Esophagus muscularis mucosa (tissue), 4 donors: ENCODE measurements at regions not wholly inside any gene's neighbourhood (a gene's known extent, or its start where the extent isn't known, plus 50 kb on each side); places are given as distances from the start of the nearest gene placed in this dataset.

Experiments used
- DNase-seq: peaks from one replicate; pipeline ENCODE4 v3.0.0-alpha.2; 2017; ENCODE audit errors: extremely low spot score
- H3K27ac ChIP-seq, 4 donors: fragments of 200-600 bp; sonication (generic); replicated peaks in 1 of 4; 1 replicate in 3 of 4; 2 replicates in 1 of 4; pipeline ENCODE4 v1.5.1; 2016 to 2019; ENCODE audit warnings: mild to moderate bottlenecking in 1 of 4
- H3K27me3 ChIP-seq, 4 donors: fragments of 200-600 bp; sonication (generic); one replicate each; pipeline versions ENCODE4 v1.5.1 to v1.6.0; 2016 to 2019
- H3K36me3 ChIP-seq, 4 donors: fragments of 200-600 bp; sonication (generic); one replicate each; pipeline ENCODE4 v1.5.1; 2016 to 2019
- H3K4me1 ChIP-seq, 4 donors: fragments of 200-600 bp; sonication (generic); one replicate each; pipeline ENCODE4 v1.5.1; 2016 to 2019
- H3K4me3 ChIP-seq, 4 donors: fragments of 200-600 bp; sonication (generic); 1 replicate in 2 of 4; 2 replicates in 2 of 4; pipeline ENCODE4 v1.5.1; 2016 to 2019; ENCODE audit warnings: mild to moderate bottlenecking in 4 of 4, moderate library complexity in 1 of 4
- H3K9me3 ChIP-seq, 4 donors: fragments of 200-600 bp; sonication (generic); 1 replicate in 3 of 4; 2 replicates in 1 of 4; pipeline ENCODE4 v1.5.1; 2016 to 2019
- CTCF ChIP-seq, 3 experiments: fragments of 200-600 bp in 2 of 3; fragments of 450-650 bp in 1 of 3; sonication (generic) in 2 of 3; IDR thresholded peaks; one replicate each; pipeline ENCODE4 v1.5.1; 2017 to 2019; ENCODE audit warnings: antibody characterized with exemption in 3 of 3, mild to moderate bottlenecking in 2 of 3, moderate library complexity in 1 of 3
- EP300 ChIP-seq: sonication (generic); formaldehyde crosslinking; IDR thresholded peaks from one replicate; pipeline ENCODE4 v1.6.1; 2017; ENCODE audit warnings: antibody characterized with exemption
- POLR2A ChIP-seq: fragments of 450-650 bp; IDR thresholded peaks from one replicate; pipeline ENCODE4 v1.6.1; 2017; ENCODE audit warnings: antibody characterized with exemption, moderate library complexity, mild to moderate bottlenecking, low read depth
- POLR2AphosphoS5 ChIP-seq, 2 donors: sonication (generic); formaldehyde crosslinking; IDR thresholded peaks; one replicate each; pipeline ENCODE4 v1.6.1; 2017; ENCODE audit warnings: antibody characterized with exemption in 2 of 2
- WGBS: methylation state at CpG from one replicate; pipeline ENCODE4 v1.1.5; 2018; 5-methylcytosine and 5-hydroxymethylcytosine counted together
- intact Hi-C: fragments of 100-400 bp; cut with DNase I; formaldehyde crosslinking; loops from one replicate; pipeline ENCODE4 v1.15.1; 2023

- DNase-seq: no peak
- Histone ChIP-seq H3K36me3 (no peaks in the 10 kb centered on the region), H3K4me3 (no peak overlapping the region), H3K27ac (no peak overlapping the region), H3K9me3 (no peaks in the 10 kb centered on the region), H3K27me3 (no peaks in the 10 kb centered on the region), H3K4me1 (no peaks in the 10 kb centered on the region)
- intact Hi-C loops: no loop called here
- TF ChIP-seq CTCF (IDR thresholded peaks at IDR 0.05): no peak
- no peak for TF ChIP-seq POLR2AphosphoS5 (IDR thresholded peaks at IDR 0.05)
- no peak for TF ChIP-seq POLR2A
- TF ChIP-seq EP300: no peak
These were observed 83.8 kb downstream of the DIO2 start for GRCh38 chr14:80127466-80127865.

- intact Hi-C loops: no loop called here
- no peak for DNase-seq
- TF ChIP-seq POLR2AphosphoS5 (IDR thresholded peaks at IDR 0.05) (no peak), CTCF (IDR thresholded peaks at IDR 0.05) (no peak), POLR2A (no peak), EP300 (no peak)
- Histone ChIP-seq H3K4me3 (no peak overlapping the region), H3K27me3 (no peaks in the 10 kb centered on the region), H3K4me1 (no peaks in the 10 kb centered on the region), H3K9me3 (peaks cover 0 to 9% (median 0%) of the 10 kb centered on the region in 4 donors), H3K36me3 (no peaks in the 10 kb centered on the region), H3K27ac (no peak overlapping the region)
- WGBS: 74% methylated on average over 3 of the region's 3 CpGs
These were observed 86.5 kb downstream of the DIO2 start for GRCh38 chr14:80124794-80125193.

- WGBS: 73% methylated on average over 1 of the region's 1 CpG
These were observed 93.4 kb downstream of the DIO2 start for GRCh38 chr14:80117876-80118275.

GRCh38 chr14:80116157-80116556 is 95.1 kb downstream of the DIO2 start:
- TF ChIP-seq CTCF (IDR thresholded peaks at IDR 0.05) (no peak), EP300 (no peak), POLR2AphosphoS5 (IDR thresholded peaks at IDR 0.05) (no peak), POLR2A (no peak)
- intact Hi-C loops: no loop called here
- Histone ChIP-seq H3K9me3 (peaks cover 0 to 2% (median 0%) of the 10 kb centered on the region in 4 donors), H3K36me3 (no peaks in the 10 kb centered on the region), H3K4me3 (no peak overlapping the region), H3K27me3 (no peaks in the 10 kb centered on the region), H3K27ac (no peak overlapping the region), H3K4me1 (no peaks in the 10 kb centered on the region)
- DNase-seq: no peak
- WGBS: 100% methylated on average over 2 of the region's 2 CpGs

More at GRCh38 chr14:80117876-80118275, 93.4 kb downstream of the DIO2 start:
- H3K27me3 ChIP-seq: no peaks in the 10 kb centered on the region
- peaks cover 0 to 9% (median 0%) of the 10 kb centered on the region in 4 donors for H3K9me3 ChIP-seq
- H3K36me3 ChIP-seq: no peaks in the 10 kb centered on the region
- H3K27ac ChIP-seq: no peak overlapping the region
- no peak for DNase-seq
- no peak overlapping the region for H3K4me3 ChIP-seq
- intact Hi-C loops: no loop called here
- no peaks in the 10 kb centered on the region for H3K4me1 ChIP-seq
- TF ChIP-seq CTCF (IDR thresholded peaks at IDR 0.05) (no peak), POLR2AphosphoS5 (IDR thresholded peaks at IDR 0.05) (no peak), EP300 (no peak), POLR2A (no peak)

- Histone ChIP-seq H3K27ac (no peak overlapping the region), H3K27me3 (no peaks in the 10 kb centered on the region), H3K4me1 (no peaks in the 10 kb centered on the region), H3K36me3 (no peaks in the 10 kb centered on the region), H3K9me3 (no peaks in the 10 kb centered on the region), H3K4me3 (no peak overlapping the region)
- TF ChIP-seq POLR2AphosphoS5 (IDR thresholded peaks at IDR 0.05): no peak
- TF ChIP-seq EP300: no peak
- TF ChIP-seq CTCF (IDR thresholded peaks at IDR 0.05): no peak
- no peak for TF ChIP-seq POLR2A
- intact Hi-C loops: no loop called here
- 50% methylated on average over 6 of the region's 6 CpGs for WGBS
- no peak for DNase-seq
These were observed 100.6 kb downstream of the DIO2 start for GRCh38 chr14:80110721-80111120.
